PFSK-1 (cell line): ENCODE measurements at regions not wholly inside any gene's neighbourhood (a gene's known extent, or its start where the extent isn't known, plus 50 kb on each side); places are given as distances from the start of the nearest gene placed in this dataset.

Experiments used
- FOXP2 ChIP-seq: optimal IDR thresholded peaks from 2 replicates; pipeline ENCODE3; 2011; ENCODE audit warnings: borderline replicate concordance, control low read depth, inconsistent platforms; ENCODE audit not compliant: insufficient read depth; ENCODE audit errors: extremely low read length, extremely low read depth
- POLR2AphosphoS5 ChIP-seq: IDR thresholded peaks from 2 replicates; pipeline ENCODE4 v1.6.1; 2012; ENCODE audit warnings: low read depth, mild to moderate bottlenecking, control low read depth, low read length, moderate library complexity
- SIN3A ChIP-seq: IDR thresholded peaks from 2 replicates; pipeline ENCODE4 v1.6.1; 2012; ENCODE audit warnings: mild to moderate bottlenecking, low read length, moderate library complexity, borderline replicate concordance; ENCODE audit not compliant: insufficient read depth
- TAF1 ChIP-seq: IDR thresholded peaks from 2 replicates; pipeline ENCODE4 v1.6.1; 2012; ENCODE audit warnings: low read length, control low read depth, borderline replicate concordance; ENCODE audit not compliant: insufficient read depth
- TF ChIP-seq, protein P1 (sequence below), 2 experiments: IDR thresholded peaks; 2 replicates each; pipeline versions ENCODE4 v1.6.1 to v1.8.0; 2011 to 2012; ENCODE audit warnings: low read depth in 2 of 2, low read length in 2 of 2, control low read depth in 1 of 2, inconsistent platforms in 1 of 2, mild to moderate bottlenecking in 1 of 2, moderate library complexity in 1 of 2; ENCODE audit not compliant: insufficient read depth in 1 of 2

DNA sequence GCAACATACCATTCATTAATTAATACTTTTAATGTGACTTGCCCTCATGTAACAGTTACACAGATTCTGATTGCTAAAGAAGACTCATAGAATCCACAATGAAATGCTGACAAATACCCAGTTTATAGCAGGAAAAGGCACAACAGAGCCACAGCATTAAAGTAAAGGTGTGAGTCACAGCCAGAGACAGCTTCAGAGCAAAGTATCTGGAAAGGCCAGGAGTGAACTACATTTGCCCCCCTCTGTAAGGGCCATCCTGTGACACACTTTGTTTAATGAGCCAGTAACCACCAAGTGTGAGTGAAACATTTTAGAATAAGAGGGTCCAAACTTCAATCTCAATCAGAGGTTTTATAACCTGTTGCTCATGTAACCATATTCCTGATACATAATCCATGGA, 133.8 kb upstream of the TACR3 start:
- no peak for TF ChIP-seq POLR2AphosphoS5
- no peak for TF ChIP-seq TAF1
- TF ChIP-seq, protein P1, sequence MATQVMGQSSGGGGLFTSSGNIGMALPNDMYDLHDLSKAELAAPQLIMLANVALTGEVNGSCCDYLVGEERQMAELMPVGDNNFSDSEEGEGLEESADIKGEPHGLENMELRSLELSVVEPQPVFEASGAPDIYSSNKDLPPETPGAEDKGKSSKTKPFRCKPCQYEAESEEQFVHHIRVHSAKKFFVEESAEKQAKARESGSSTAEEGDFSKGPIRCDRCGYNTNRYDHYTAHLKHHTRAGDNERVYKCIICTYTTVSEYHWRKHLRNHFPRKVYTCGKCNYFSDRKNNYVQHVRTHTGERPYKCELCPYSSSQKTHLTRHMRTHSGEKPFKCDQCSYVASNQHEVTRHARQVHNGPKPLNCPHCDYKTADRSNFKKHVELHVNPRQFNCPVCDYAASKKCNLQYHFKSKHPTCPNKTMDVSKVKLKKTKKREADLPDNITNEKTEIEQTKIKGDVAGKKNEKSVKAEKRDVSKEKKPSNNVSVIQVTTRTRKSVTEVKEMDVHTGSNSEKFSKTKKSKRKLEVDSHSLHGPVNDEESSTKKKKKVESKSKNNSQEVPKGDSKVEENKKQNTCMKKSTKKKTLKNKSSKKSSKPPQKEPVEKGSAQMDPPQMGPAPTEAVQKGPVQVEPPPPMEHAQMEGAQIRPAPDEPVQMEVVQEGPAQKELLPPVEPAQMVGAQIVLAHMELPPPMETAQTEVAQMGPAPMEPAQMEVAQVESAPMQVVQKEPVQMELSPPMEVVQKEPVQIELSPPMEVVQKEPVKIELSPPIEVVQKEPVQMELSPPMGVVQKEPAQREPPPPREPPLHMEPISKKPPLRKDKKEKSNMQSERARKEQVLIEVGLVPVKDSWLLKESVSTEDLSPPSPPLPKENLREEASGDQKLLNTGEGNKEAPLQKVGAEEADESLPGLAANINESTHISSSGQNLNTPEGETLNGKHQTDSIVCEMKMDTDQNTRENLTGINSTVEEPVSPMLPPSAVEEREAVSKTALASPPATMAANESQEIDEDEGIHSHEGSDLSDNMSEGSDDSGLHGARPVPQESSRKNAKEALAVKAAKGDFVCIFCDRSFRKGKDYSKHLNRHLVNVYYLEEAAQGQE (IDR thresholded peaks at IDR 0.05; ENCODE audit: insufficient read depth in 1 of 2, low read depth in 2 of 2, low read length in 2 of 2): no peak
- TF ChIP-seq SIN3A: no peak
- TF ChIP-seq FOXP2: no peak

DNA sequence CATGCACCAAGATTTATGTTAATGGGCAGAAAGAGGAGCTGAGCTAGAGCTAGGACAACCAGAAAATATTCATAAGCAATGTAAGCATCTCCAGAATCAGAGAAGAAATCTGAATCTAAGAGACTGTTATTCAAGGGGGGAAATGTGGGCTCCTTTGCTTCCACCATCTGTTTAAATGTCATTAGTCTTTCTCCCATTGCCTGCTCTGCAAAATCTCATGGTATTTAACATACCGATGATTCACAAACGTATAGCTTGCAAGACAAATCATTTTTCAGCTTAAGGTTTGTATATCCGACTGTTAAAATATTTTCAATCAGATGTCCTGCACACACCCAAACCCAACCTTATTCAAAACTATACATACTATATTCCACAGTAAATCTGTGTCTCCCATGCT, 133.4 kb upstream of the TACR3 start:
- TF ChIP-seq FOXP2 (no peak), TAF1 (no peak)
- TF ChIP-seq, protein P1 (IDR thresholded peaks at IDR 0.05; ENCODE audit: insufficient read depth in 1 of 2, low read depth in 2 of 2, low read length in 2 of 2): no peak

DNA sequence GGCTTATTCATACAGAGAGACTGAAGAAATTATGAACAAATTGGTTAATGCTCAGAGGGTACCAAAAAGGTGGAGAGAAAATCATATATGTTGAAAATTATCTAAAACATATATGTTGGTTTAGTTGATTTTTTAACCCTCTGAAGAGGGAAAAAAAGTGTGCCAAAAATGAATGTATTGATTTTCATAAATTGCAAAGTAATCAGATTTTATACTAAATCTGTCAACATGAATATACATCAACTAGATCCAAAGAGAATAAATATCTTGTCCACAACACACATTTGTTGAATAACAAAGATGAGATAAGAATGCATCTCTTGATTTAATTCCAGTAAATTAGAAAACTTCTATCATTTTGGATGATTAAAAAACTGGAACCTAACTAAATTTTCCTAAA, 125.3 kb upstream of the TACR3 start:
- TF ChIP-seq SIN3A (no peak), FOXP2 (no peak), POLR2AphosphoS5 (no peak), TAF1 (no peak)
- TF ChIP-seq, protein P1 (IDR thresholded peaks at IDR 0.05; ENCODE audit: insufficient read depth in 1 of 2, low read depth in 2 of 2, low read length in 2 of 2): no peak

DNA sequence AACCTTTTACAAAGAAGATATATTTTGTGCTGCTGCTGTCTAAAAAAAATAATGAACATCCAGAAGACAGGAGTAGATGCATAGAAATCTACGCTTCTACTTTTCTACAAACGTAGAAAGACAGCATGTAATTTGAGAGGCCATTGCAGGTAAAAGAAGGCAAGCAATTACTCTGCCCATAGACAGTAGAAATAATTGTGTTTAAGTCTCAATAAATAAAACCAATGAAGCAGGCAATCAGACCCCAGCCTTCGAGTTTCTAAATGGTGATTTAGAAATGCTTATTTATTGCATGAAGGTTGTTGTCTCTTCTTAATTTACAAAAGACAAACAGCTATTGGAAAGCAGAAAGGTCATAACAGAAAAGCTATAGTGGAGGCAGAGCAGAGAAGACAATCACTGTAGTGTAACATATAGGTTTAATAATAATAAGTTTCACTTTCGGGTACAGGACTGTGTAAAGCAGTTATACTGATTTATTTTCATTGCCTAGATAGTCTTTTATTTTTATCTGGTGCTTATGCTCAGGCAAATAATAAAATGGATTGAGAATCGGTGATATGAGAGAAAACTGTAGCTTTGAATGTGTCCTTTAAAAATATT, 123.0 kb upstream of the TACR3 start:
- TF ChIP-seq POLR2AphosphoS5: no peak
- TF ChIP-seq TAF1: no peak
- TF ChIP-seq SIN3A: no peak

GRCh38 chr4:103842076-103842475, 122.3 kb upstream of the TACR3 start:
- TF ChIP-seq POLR2AphosphoS5 (no peak), SIN3A (no peak), TAF1 (no peak), FOXP2 (no peak)
- TF ChIP-seq, protein P1 (IDR thresholded peaks at IDR 0.05; ENCODE audit: insufficient read depth in 1 of 2, low read depth in 2 of 2, low read length in 2 of 2): no peak
